Parathyroid adenoma (tissue), 2 donors: ENCODE measurements at regions not wholly inside any gene's neighbourhood (a gene's known extent, or its start where the extent isn't known, plus 50 kb on each side); places are given as distances from the start of the nearest gene placed in this dataset.
"Not testable (repeated sequence)": the region's sequence is repeated elsewhere in the genome, so short reads cannot be mapped to it uniquely, and the experiment has no call there.

Experiments
- H2AFZ ChIP-seq: fragments of 300-600 bp; sonication (generic); one replicate; pipeline ENCODE4 v1.7.0; 2017; ENCODE audit warnings: antibody characterized with exemption, mild to moderate bottlenecking
- H3K27ac ChIP-seq: fragments of 300-600 bp; sonication (generic); one replicate; pipeline ENCODE4 v1.7.0; 2017
- H3K27me3 ChIP-seq: fragments of 300-600 bp; sonication (generic); one replicate; pipeline ENCODE4 v1.7.0; 2017; ENCODE audit warnings: low read length; ENCODE audit not compliant: control insufficient read depth, insufficient read depth
- H3K36me3 ChIP-seq: fragments of 300-600 bp; sonication (generic); one replicate; pipeline ENCODE4 v1.7.0; 2017; ENCODE audit warnings: low read length; ENCODE audit not compliant: control insufficient read depth, insufficient read depth
- H3K4me1 ChIP-seq: fragments of 300-600 bp; sonication (generic); one replicate; pipeline ENCODE4 v1.7.0; 2017; ENCODE audit warnings: control low read depth
- H3K4me2 ChIP-seq: fragments of 300-600 bp; sonication (generic); one replicate; pipeline ENCODE4 v1.7.0; 2017; ENCODE audit warnings: low read length
- H3K4me3 ChIP-seq: fragments of 300-600 bp; sonication (generic); one replicate; pipeline ENCODE4 v1.7.0; 2017; ENCODE audit warnings: low read depth, low read length
- H3K79me2 ChIP-seq: fragments of 300-600 bp; sonication (generic); one replicate; pipeline ENCODE4 v1.7.0; 2017; ENCODE audit warnings: control low read depth
- H3K9ac ChIP-seq: fragments of 300-600 bp; sonication (generic); one replicate; pipeline ENCODE4 v1.7.0; 2017; ENCODE audit warnings: mild to moderate bottlenecking
- H3K9me3 ChIP-seq: fragments of 300-600 bp; sonication (generic); one replicate; pipeline ENCODE4 v1.7.0; 2017; ENCODE audit warnings: low read length; ENCODE audit not compliant: control insufficient read depth
- CTCF ChIP-seq: fragments of 300-600 bp; sonication (generic); IDR thresholded peaks from one replicate; pipeline ENCODE4 v1.7.0; 2017; ENCODE audit warnings: antibody characterized with exemption, mild to moderate bottlenecking
- donor health status: primary hyperparathyroidism.

- Histone ChIP-seq H2AFZ (no peak overlapping the region), H3K4me2 (no peak overlapping the region), H3K27ac (no peak overlapping the region), H3K4me3 (no peak overlapping the region), H3K9me3 (no peaks in the 10 kb centered on the region), H3K36me3 (no peaks in the 10 kb centered on the region), H3K9ac (no peak overlapping the region), H3K27me3 (no peaks in the 10 kb centered on the region), H3K79me2 (no peaks in the 10 kb centered on the region), H3K4me1 (no peaks in the 10 kb centered on the region)
- TF ChIP-seq CTCF = no peak
Measured at GRCh38 chr6:81023007-81023582, 729.4 kb downstream of the TENT5A start.

GRCh38 chr6:81017586-81017985, 734.9 kb downstream of the TENT5A start:
- not testable (repeated sequence) for H3K9ac ChIP-seq, H3K4me2 ChIP-seq, H3K36me3 ChIP-seq, H3K9me3 ChIP-seq, H3K4me1 ChIP-seq, H3K4me3 ChIP-seq, H3K79me2 ChIP-seq, H3K27me3 ChIP-seq, H2AFZ ChIP-seq, H3K27ac ChIP-seq

GRCh38 chr6:81003894-81004293, 748.6 kb downstream of the TENT5A start:
- H3K79me2 ChIP-seq = no peaks in the 10 kb centered on the region
- no peak overlapping the region for H3K27ac ChIP-seq
- H2AFZ ChIP-seq = no peak overlapping the region
- no peak overlapping the region for H3K4me3 ChIP-seq
- no peaks in the 10 kb centered on the region for H3K27me3 ChIP-seq
- H3K9me3 ChIP-seq = no peaks in the 10 kb centered on the region
- no peak overlapping the region for H3K4me2 ChIP-seq
- no peaks in the 10 kb centered on the region for H3K36me3 ChIP-seq
- no peak overlapping the region for H3K9ac ChIP-seq
- no peak for TF ChIP-seq CTCF
- H3K4me1 ChIP-seq = no peaks in the 10 kb centered on the region

GRCh38 chr6:81003156-81003555, 749.3 kb downstream of the TENT5A start:
- Histone ChIP-seq H2AFZ (no peak overlapping the region), H3K9ac (no peak overlapping the region), H3K36me3 (no peaks in the 10 kb centered on the region), H3K27ac (no peak overlapping the region), H3K27me3 (no peaks in the 10 kb centered on the region), H3K79me2 (no peaks in the 10 kb centered on the region), H3K9me3 (no peaks in the 10 kb centered on the region), H3K4me3 (no peak overlapping the region), H3K4me1 (no peaks in the 10 kb centered on the region), H3K4me2 (no peak overlapping the region)
- TF ChIP-seq CTCF = no peak

GRCh38 chr6:81002126-81002525, 750.4 kb downstream of the TENT5A start:
- Histone ChIP-seq H3K4me1 (no peaks in the 10 kb centered on the region), H3K79me2 (no peaks in the 10 kb centered on the region), H3K4me3 (no peak overlapping the region), H3K27ac (no peak overlapping the region), H3K36me3 (no peaks in the 10 kb centered on the region), H3K9me3 (no peaks in the 10 kb centered on the region), H2AFZ (no peak overlapping the region), H3K9ac (no peak overlapping the region), H3K4me2 (no peak overlapping the region), H3K27me3 (no peaks in the 10 kb centered on the region)
- TF ChIP-seq CTCF = no peak
